Tibial nerve (tissue), 4 donors: ENCODE measurements at regions not wholly inside any gene's neighbourhood (a gene's known extent, or its start where the extent isn't known, plus 50 kb on each side); places are given as distances from the start of the nearest gene placed in this dataset.

Experiments used
- CTCF ChIP-seq, 5 experiments: fragments of 200-600 bp in 3 of 5; fragments of 450-650 bp in 2 of 5; sonication (generic) in 3 of 5; IDR thresholded peaks; one replicate each; pipeline ENCODE4 v1.5.1; 2016 to 2019; ENCODE audit warnings: antibody characterized with exemption in 5 of 5, mild to moderate bottlenecking in 3 of 5, moderate library complexity in 2 of 5
- EP300 ChIP-seq, 2 donors: sonication (generic); formaldehyde crosslinking; IDR thresholded peaks; one replicate each; pipeline ENCODE4 v1.6.1; 2017; ENCODE audit warnings: antibody characterized with exemption in 2 of 2, mild to moderate bottlenecking in 1 of 2
- POLR2A ChIP-seq, 2 donors: fragments of 450-650 bp; IDR thresholded peaks; one replicate each; pipeline ENCODE4 v1.6.1; 2017; ENCODE audit warnings: antibody characterized with exemption in 2 of 2, mild to moderate bottlenecking in 2 of 2, moderate library complexity in 2 of 2

DNA sequence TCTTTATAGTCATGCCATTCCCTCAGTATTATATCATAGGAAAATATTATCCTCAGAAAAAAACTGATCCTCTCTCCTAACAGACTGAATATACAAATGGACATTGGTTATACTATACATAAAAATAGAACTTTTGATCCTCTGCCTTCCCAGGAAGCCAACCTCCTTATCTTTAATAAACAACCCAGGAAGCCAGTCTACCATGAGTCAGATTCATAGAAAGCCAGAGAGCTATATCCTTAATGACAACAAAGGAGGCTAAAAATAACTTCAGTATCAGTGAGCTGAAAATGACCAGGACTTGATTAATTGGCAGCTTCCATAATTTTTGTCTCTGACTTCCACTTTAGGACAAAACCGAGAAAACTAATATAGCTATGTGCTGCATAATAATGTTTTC, 58.0 kb upstream of the USP9Y start:
- no peak for TF ChIP-seq POLR2A (IDR thresholded peaks at IDR 0.05)
- TF ChIP-seq CTCF (IDR thresholded peaks at IDR 0.05), result no peak
- no peak for TF ChIP-seq EP300 (IDR thresholded peaks at IDR 0.05)
